ENCODE measurements at regions not wholly inside any gene's neighbourhood (a gene's known extent, or its start where the extent isn't known, plus 50 kb on each side); places are given as distances from the start of the nearest gene placed in this dataset.

GRCh38 chr3:150068440-150069153, 97.9 kb upstream of the PFN2 start:
- TF ChIP-seq CTCF (conservative IDR thresholded peaks at IDR 0.05 in 1 of 2, IDR thresholded peaks at IDR 0.05 in 1 of 2; ENCODE audit: low read depth in 1 of 2, low read length in 2 of 2) (no peak), EZH2 (IDR thresholded peaks at IDR 0.05; ENCODE audit: low read length, missing control alignments) (no peak)

Data from fibroblast of lung (primary cell).